DMS79 (cell line): ENCODE measurements at regions not wholly inside any gene's neighbourhood (a gene's known extent, or its start where the extent isn't known, plus 50 kb on each side); places are given as distances from the start of the nearest gene placed in this dataset.

Experiments used
- DNase-seq: peaks from one replicate; lab custom pipeline; 2025; lab: John Stamatoyannopoulos, UW

DNA sequence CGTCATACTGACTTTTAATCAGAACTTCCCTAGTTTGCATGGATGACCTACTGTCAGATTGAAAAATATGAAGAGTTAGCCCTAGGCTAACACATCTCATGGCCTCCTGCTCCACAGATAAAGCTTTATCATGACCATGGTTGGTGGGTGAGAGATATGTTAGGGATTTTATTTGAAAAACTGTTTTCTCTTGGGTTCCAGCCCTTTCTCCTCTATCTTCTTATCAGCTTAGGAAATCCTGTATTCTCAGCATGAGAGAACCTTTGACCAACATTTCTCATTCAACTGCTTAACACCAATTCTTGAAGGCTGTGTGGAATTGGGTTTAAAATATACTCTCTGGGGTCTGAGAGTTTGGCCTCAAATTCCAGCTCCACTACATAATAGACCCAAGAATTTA, 1407.0 kb upstream of the CELF4 start:
- DNase-seq, result no peak

DNA sequence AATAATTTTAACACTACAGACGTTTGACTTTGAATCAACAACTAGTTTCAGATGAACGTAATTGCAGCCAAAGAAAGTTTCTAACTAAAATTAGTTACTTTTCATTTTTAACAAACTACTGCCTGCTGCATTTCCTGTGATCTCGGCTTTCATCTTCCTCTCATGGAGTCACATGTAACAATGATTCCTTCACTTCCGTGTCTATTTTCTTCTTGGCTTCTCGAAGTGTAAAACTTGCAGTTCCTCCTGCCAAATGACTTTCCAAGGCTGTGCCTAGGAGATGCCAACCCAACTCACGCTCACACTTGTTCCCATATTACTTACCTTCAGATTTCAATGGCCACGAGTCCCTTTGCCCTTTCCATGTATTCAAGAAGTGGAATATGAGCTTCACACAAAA, 1406.3 kb upstream of the CELF4 start:
- DNase-seq, result no peak

DNA sequence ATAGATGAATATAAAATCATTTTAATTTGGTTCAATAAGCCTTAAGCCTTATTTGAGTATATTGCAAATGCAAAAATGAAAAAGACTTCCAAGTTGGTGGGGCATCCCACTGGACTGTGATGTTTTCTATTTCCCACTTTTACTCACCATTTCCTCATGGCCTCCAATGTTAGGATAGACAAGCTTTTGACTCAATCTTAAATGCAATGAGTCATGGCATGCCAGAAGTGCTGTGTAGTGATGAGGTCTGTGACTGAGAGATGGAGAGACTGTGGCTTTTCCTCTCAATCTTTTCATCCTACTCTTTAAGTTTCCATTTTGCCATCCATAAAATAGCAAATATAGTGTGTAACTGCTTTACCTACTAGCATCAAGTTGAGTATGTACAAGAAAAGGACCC, 1401.2 kb upstream of the CELF4 start:
- no peak for DNase-seq

DNA sequence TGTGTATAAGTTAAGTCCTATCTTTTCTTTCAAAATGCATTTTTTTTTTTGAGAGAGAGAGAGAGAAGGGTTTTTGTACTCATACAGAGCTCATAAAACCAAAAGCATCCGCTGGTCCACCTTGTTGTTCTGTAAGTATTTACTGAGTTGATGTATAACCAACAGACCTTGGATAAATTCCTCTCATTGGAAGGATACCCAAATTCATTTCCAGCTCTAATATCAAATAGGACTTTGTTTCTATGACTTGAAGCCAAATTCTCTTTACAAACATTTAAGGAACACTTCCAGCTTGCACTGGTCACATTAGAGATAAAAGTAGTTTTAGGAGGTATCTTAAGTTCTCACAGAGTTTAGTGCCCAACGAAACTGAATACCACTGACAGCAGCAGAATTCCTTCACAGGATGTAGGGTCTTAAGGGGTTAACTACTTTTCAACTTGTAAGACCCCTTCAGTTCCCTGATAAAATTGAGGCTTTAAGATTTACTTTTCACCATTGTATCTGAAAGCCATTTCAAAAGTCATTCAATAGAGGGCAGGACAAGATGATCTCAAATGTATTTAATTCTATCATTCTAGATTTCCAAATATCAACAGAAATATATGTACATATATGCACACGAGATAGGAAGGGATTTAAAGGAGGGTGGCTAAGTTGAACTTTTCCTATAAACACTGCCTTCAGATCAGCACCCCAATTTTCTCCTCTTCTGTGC, 1398.5 kb upstream of the CELF4 start:
- DNase-seq, result no peak

DNA sequence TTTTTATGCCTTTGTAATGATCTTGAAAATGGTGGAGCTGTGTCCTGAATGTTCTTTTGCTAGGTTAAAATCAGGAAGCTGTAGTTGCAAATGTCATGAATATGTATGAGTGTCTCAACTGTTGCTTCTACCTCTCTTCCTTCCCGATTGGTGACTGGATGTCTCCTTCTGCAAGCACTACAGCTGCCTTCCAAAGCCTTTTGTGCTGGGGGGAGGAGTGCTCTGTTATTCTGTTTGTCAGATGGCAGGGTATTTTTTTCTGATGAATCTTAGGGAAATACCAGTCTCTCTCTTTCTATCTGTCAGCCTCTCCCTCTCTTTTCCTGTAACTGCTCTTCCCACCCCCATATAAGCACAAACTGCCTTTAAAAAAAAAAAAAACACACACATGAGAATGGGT, 1396.3 kb upstream of the CELF4 start:
- no peak for DNase-seq

- DNase-seq, result no peak
These were observed 1392.1 kb upstream of the CELF4 start for GRCh38 chr18:38957736-38958135.

GRCh38 chr18:38956068-38956467, 1390.5 kb upstream of the CELF4 start:
- no peak for DNase-seq

GRCh38 chr18:38951633-38952032, 1386.0 kb upstream of the CELF4 start:
- no peak for DNase-seq

DNA sequence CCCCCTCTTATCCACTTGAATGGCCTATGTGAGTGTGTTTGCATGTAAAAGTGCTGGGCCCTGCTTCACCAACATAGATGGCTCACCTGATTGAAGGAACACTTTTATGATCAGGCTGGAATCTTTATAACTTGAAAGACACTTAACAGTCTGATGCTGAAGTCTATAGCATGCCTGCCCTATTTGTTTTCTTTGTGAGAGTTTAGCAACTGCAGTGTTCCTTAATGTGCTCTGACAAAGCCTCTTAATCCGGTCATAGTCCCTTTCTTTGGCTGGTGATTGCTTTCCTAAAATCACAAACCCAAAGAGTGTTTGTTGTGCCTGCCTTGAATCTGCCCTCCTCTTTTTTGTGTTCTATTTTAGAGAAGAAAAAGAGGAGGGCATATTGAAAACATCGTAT, 1382.8 kb upstream of the CELF4 start:
- DNase-seq, result peak; percentile 98

GRCh38 chr18:38944446-38945024, 1378.9 kb upstream of the CELF4 start:
- DNase-seq, result no peak

DNA sequence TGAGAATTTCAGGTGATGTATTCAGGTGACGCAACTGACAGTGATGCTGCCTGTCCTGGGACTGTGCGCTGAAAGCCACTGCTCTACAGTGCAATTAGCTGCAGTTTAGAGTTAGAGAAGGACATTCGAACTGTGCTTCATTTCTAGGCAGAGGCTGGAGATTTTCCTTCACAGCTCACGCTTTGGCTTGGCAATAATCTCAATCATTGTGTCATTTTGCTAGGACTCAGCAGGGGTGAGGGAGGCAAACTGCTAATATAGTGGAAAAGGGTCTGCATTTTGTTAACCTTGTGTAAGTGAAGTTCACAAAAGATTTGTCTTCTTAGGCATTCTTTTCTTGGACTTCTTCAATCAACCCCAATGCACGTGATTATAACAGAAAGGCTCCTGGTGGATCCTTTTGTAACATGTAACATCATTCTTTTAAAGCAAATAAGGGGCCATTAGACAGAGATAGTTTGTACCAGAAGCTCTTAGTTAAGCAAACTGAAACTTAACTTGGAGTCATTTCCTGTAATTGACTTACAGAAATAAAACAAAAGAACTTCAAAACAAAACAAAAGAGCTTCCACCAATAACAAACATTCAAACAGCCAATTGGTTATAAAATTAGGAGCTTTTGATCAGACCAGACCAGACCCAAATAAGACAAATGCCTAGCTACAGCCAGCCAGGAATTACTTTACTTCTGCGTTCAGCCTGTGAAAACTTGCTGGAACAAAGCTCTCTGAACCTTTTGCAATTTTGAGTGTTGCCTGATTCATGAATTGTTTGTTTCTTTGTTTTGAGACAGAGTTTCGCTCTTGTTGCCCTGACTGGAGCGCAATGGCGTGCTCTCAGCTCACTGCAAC, 1376.3 kb upstream of the CELF4 start:
- DNase-seq, result no peak

- DNase-seq, result no peak
These were observed 1375.4 kb upstream of the CELF4 start for GRCh38 chr18:38940863-38941531.

- DNase-seq, result no peak
These were observed 1374.9 kb upstream of the CELF4 start for GRCh38 chr18:38940475-38940862.

GRCh38 chr18:38933910-38934510, 1368.4 kb upstream of the CELF4 start:
- no peak for DNase-seq

DNA sequence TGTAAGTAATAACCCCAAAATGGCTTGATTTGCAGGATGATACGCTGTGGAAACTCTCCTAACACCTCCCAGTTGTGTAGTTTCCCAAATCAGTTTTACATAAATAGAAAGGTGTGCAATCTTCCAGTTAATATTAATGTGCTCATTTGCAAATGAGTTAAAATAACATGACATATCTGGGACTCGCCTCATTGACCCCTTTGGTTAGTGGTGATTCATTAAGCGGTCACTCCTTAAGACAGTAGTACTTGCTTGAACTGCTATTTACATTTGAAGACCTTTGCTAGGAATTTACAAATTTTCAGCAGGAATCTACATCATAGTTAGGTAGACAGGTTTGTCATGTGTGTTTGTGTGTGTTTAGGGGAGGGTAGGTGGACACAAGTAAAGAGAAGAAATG, 1367.7 kb upstream of the CELF4 start:
- DNase-seq, result no peak

GRCh38 chr18:38932752-38933151, 1367.2 kb upstream of the CELF4 start:
- no peak for DNase-seq

DNA sequence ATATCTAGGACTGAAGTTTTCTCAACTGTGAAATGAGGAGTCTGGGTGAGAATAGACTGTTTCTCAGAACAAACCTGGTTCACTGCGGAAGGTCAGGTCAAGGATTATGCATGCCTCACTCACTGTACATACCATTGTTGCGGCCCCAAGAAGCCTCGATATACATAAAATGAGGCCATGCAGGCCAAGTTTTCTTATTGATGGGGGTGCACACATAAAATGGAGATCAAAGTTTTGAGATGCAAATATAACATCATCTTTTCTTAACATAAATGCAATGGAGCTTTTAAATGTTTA, 1366.1 kb upstream of the CELF4 start:
- no peak for DNase-seq

- no peak for DNase-seq
These were observed 1365.5 kb upstream of the CELF4 start for GRCh38 chr18:38930881-38931753.

DNA sequence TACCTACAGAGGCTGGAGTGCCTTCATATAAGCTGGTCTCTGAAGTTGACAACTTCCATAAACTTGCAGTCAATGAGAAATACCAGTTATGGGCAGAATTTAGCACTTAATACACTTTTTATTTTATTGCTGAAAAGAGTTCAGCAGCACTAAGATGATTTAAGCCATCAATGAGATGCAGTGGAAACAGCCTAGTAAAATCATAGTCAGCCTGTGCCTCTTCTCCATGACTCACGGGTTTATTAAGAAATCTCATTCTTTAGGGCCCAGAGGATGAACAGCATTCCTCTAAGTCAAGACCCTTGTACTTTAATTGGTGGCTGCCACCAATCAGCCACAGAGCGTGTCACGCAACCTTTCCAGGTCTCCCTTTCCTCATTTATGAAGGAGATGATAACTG, 1357.9 kb upstream of the CELF4 start:
- no peak for DNase-seq

DNA sequence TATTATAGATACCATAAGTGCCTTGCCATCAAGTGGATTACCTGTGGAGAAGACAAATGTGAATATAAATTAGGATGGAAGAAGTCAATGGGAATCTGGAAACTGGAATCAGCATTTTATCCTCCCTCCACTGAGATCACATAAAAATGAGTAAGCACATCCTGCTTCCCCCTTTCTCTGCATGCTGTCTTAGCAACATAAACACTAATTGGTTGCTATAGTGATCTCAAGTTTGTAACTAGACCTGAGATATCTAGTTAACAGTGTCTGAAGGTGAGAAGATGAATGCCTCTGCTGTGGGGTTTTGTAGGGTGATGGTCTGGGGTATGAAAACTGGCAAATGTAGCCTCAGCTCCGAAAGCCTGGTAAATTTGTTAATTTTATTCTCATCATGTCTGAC, 1357.5 kb upstream of the CELF4 start:
- DNase-seq, result peak; percentile 10

DNA sequence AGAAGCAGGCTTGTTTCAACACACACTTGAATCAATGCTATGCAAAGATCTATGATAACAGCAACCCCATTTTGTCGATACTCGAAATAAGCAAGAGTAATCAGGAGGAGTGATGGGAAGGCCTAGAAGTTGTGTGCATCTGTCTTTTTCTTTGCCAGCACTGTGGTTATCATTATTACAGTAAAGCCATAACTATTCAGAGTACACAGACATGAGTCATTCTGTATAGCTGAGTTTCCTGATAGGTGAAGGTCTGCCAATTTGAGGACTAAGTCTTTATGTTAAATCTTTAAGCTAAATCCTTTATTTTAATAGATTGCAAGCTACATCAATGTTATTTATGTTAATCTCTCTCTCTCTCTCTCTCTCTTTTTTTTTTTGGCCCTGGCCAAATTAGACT, 1344.4 kb upstream of the CELF4 start:
- DNase-seq, result no peak
